GM23248 (cell line): ENCODE measurements at regions not wholly inside any gene's neighbourhood (a gene's known extent, or its start where the extent isn't known, plus 50 kb on each side); places are given as distances from the start of the nearest gene placed in this dataset.

ENCODE experiments used
- DNase-seq: peaks from one replicate; pipeline ENCODE4 v3.0.0-alpha.2; 2015
- H2AFZ ChIP-seq: fragments of 200-600 bp; sonication (generic); 2 replicates; pipeline ENCODE4 v1.6.1; 2016; ENCODE audit warnings: antibody characterized with exemption
- H3F3A ChIP-seq: fragments of 200-600 bp; sonication (generic); 2 replicates; pipeline ENCODE4 v1.6.1; 2016; ENCODE audit warnings: mild to moderate bottlenecking, antibody characterized with exemption, mixed run types; ENCODE audit not compliant: insufficient read depth
- H3K27ac ChIP-seq: fragments of 200-600 bp; sonication (generic); 2 replicates; pipeline ENCODE4 v1.5.1; 2016; ENCODE audit warnings: mild to moderate bottlenecking
- H3K27me3 ChIP-seq: fragments of 200-600 bp; sonication (generic); replicated peaks from 2 replicates; pipeline ENCODE4 v1.6.1; 2016; ENCODE audit warnings: mild to moderate bottlenecking; ENCODE audit not compliant: insufficient read depth
- H3K36me3 ChIP-seq: fragments of 200-600 bp; sonication (generic); 2 replicates; pipeline ENCODE4 v1.6.1; 2016; ENCODE audit warnings: low read depth, mild to moderate bottlenecking
- H3K4me1 ChIP-seq: fragments of 200-600 bp; sonication (generic); 2 replicates; pipeline ENCODE4 v1.6.1; 2016; ENCODE audit warnings: mild to moderate bottlenecking; ENCODE audit not compliant: insufficient read depth
- H3K4me2 ChIP-seq: fragments of 200-600 bp; sonication (generic); one replicate; pipeline ENCODE4 v1.6.1; 2016; ENCODE audit warnings: mild to moderate bottlenecking; ENCODE audit not compliant: unreplicated experiment
- H3K4me3 ChIP-seq: fragments of 200-600 bp; sonication (generic); 2 replicates; pipeline ENCODE4 v1.5.1; 2016; ENCODE audit warnings: mild to moderate bottlenecking
- H3K79me2 ChIP-seq: fragments of 200-600 bp; sonication (generic); 2 replicates; pipeline ENCODE4 v1.6.1; 2016; ENCODE audit warnings: mild to moderate bottlenecking; ENCODE audit not compliant: insufficient read depth
- H3K9ac ChIP-seq: fragments of 200-600 bp; sonication (generic); 2 replicates; pipeline ENCODE4 v1.6.1; 2016; ENCODE audit warnings: mild to moderate bottlenecking
- H3K9me2 ChIP-seq: fragments of 200-600 bp; sonication (generic); 2 replicates; pipeline ENCODE4 v1.6.1; 2016; ENCODE audit warnings: mixed run types, mild to moderate bottlenecking, moderate library complexity; ENCODE audit not compliant: insufficient read depth
- H3K9me3 ChIP-seq: fragments of 200-600 bp; sonication (generic); one replicate; pipeline ENCODE4 v1.6.1; 2017; ENCODE audit warnings: low read depth
- H4K20me1 ChIP-seq: fragments of 200-600 bp; sonication (generic); 2 replicates; pipeline ENCODE4 v1.6.0; 2016; ENCODE audit not compliant: insufficient read depth
- EZH2 ChIP-seq: fragments of 200-600 bp; sonication (generic); IDR thresholded peaks from 2 replicates; pipeline ENCODE4 v1.6.1; 2018; ENCODE audit warnings: antibody characterized with exemption, mild to moderate bottlenecking; ENCODE audit not compliant: insufficient read depth, poor library complexity, severe bottlenecking
- EZH2phosphoT487 ChIP-seq: fragments of 200-600 bp; sonication (generic); IDR thresholded peaks from 2 replicates; pipeline ENCODE4 v1.6.1; 2018; ENCODE audit warnings: antibody characterized with exemption, moderate library complexity, mild to moderate bottlenecking, low read depth; ENCODE audit not compliant: insufficient read depth
- WGBS, 2 experiments: methylation state at CpG; one replicate each; pipeline ENCODE4 v1.1.6; 2015 to 2017; ENCODE audit warnings: low lambda C conversion rate in 2 of 2, low coverage in 1 of 2; ENCODE audit errors: missing lambda C conversion rate in 2 of 2; 5-methylcytosine and 5-hydroxymethylcytosine counted together
- in situ Hi-C: fragments of 300-500 bp; cut with MboI; formaldehyde crosslinking; loops from 2 replicates; pipeline ENCODE4 v1.15.0; 2020

- Histone ChIP-seq H3K4me2 (no peak overlapping the region), H3K9ac (no peak overlapping the region), H3K27ac (no peak overlapping the region), H4K20me1 (no peaks in the 10 kb centered on the region), H3K9me2 (no peaks in the 10 kb centered on the region), H3K9me3 (no peaks in the 10 kb centered on the region), H3K4me1 (no peaks in the 10 kb centered on the region), H2AFZ (no peak overlapping the region), H3K36me3 (no peaks in the 10 kb centered on the region), H3F3A (no peaks in the 10 kb centered on the region), H3K4me3 (no peak overlapping the region), H3K79me2 (no peaks in the 10 kb centered on the region), H3K27me3 (no peaks in the 10 kb centered on the region)
- DNase-seq, result no peak
- WGBS, 2 experiments, result 18 to 23% methylated on average over 1 of the region's 1 CpG
- no peak for TF ChIP-seq EZH2phosphoT487
- TF ChIP-seq EZH2, result no peak
- in situ Hi-C loops, result no loop called here
Observed at GRCh38 chr6:50977796-50978195, 159.1 kb downstream of the TFAP2B start.

GRCh38 chr6:50978380-50979170, 159.9 kb downstream of the TFAP2B start:
- no peak overlapping the region for H3K27ac ChIP-seq
- no peaks in the 10 kb centered on the region for H3K79me2 ChIP-seq
- no peaks in the 10 kb centered on the region for H3K9me2 ChIP-seq
- H3K9ac ChIP-seq, result no peak overlapping the region
- H3K27me3 ChIP-seq, result no peaks in the 10 kb centered on the region
- no peak for DNase-seq
- no peaks in the 10 kb centered on the region for H3K9me3 ChIP-seq
- no peaks in the 10 kb centered on the region for H3F3A ChIP-seq
- no peak overlapping the region for H3K4me3 ChIP-seq
- 3 to 4% methylated on average over 4 of the region's 4 CpGs for WGBS, 2 experiments
- H3K4me2 ChIP-seq, result no peak overlapping the region
- TF ChIP-seq EZH2, result no peak
- TF ChIP-seq EZH2phosphoT487, result no peak
- in situ Hi-C loops, result no loop called here
- H3K4me1 ChIP-seq, result no peaks in the 10 kb centered on the region
- no peaks in the 10 kb centered on the region for H4K20me1 ChIP-seq
- H3K36me3 ChIP-seq, result no peaks in the 10 kb centered on the region
- H2AFZ ChIP-seq, result no peak overlapping the region

GRCh38 chr6:50979171-50979525, 160.5 kb downstream of the TFAP2B start:
- Histone ChIP-seq H3K9me3 (no peaks in the 10 kb centered on the region), H3K4me1 (no peaks in the 10 kb centered on the region), H4K20me1 (no peaks in the 10 kb centered on the region), H2AFZ (no peak overlapping the region), H3K4me2 (no peak overlapping the region), H3K9ac (no peak overlapping the region), H3K79me2 (no peaks in the 10 kb centered on the region), H3K27me3 (no peaks in the 10 kb centered on the region), H3K36me3 (no peaks in the 10 kb centered on the region), H3F3A (no peaks in the 10 kb centered on the region), H3K9me2 (no peaks in the 10 kb centered on the region), H3K4me3 (no peak overlapping the region), H3K27ac (no peak overlapping the region)
- in situ Hi-C loops, result no loop called here
- TF ChIP-seq EZH2 (no peak), EZH2phosphoT487 (no peak)
- whole genome bisulfite sequencing, 2 experiments, result 0 to 1% methylated on average over 2 of the region's 2 CpGs
- no peak for DNase-seq

- H3K27ac ChIP-seq, result no peak overlapping the region
- no peak for DNase-seq
- no peak overlapping the region for H3K4me3 ChIP-seq
- no peaks in the 10 kb centered on the region for H3K9me2 ChIP-seq
- no peaks in the 10 kb centered on the region for H3F3A ChIP-seq
- 16 to 19% methylated on average over 3 of the region's 3 CpGs for WGBS, 2 experiments
- H3K36me3 ChIP-seq, result no peaks in the 10 kb centered on the region
- no peaks in the 10 kb centered on the region for H3K9me3 ChIP-seq
- H3K27me3 ChIP-seq, result no peaks in the 10 kb centered on the region
- H4K20me1 ChIP-seq, result no peaks in the 10 kb centered on the region
- no peaks in the 10 kb centered on the region for H3K79me2 ChIP-seq
- in situ Hi-C loops, result no loop called here
- TF ChIP-seq EZH2phosphoT487 (no peak), EZH2 (no peak)
- H3K4me2 ChIP-seq, result no peak overlapping the region
- no peak overlapping the region for H2AFZ ChIP-seq
- H3K9ac ChIP-seq, result no peak overlapping the region
- H3K4me1 ChIP-seq, result no peaks in the 10 kb centered on the region
Observed at GRCh38 chr6:50984135-50984534, 165.5 kb downstream of the TFAP2B start.

GRCh38 chr6:50986319-50986718, 167.6 kb downstream of the TFAP2B start:
- H4K20me1 ChIP-seq, result no peaks in the 10 kb centered on the region
- H3K9me3 ChIP-seq, result no peaks in the 10 kb centered on the region
- TF ChIP-seq EZH2phosphoT487, result no peak
- TF ChIP-seq EZH2, result no peak
- no peaks in the 10 kb centered on the region for H3K79me2 ChIP-seq
- no peak overlapping the region for H3K27ac ChIP-seq
- in situ Hi-C loops, result no loop called here
- no peaks in the 10 kb centered on the region for H3F3A ChIP-seq
- no peak for DNase-seq
- no peak overlapping the region for H3K4me3 ChIP-seq
- no peaks in the 10 kb centered on the region for H3K9me2 ChIP-seq
- H3K4me1 ChIP-seq, result no peaks in the 10 kb centered on the region
- H3K9ac ChIP-seq, result no peak overlapping the region
- no peaks in the 10 kb centered on the region for H3K36me3 ChIP-seq
- no peaks in the 10 kb centered on the region for H3K27me3 ChIP-seq
- H3K4me2 ChIP-seq, result no peak overlapping the region
- H2AFZ ChIP-seq, result no peak overlapping the region
